ENCODE measurements at regions not wholly inside any gene's neighbourhood (a gene's known extent, or its start where the extent isn't known, plus 50 kb on each side); places are given as distances from the start of the nearest gene placed in this dataset.

GRCh38 chr6:146923205-146923833, 280.9 kb upstream of the STXBP5 start:
- no peak for TF ChIP-seq POLR2A (IDR thresholded peaks at IDR 0.05)
- TF ChIP-seq, protein P1, sequence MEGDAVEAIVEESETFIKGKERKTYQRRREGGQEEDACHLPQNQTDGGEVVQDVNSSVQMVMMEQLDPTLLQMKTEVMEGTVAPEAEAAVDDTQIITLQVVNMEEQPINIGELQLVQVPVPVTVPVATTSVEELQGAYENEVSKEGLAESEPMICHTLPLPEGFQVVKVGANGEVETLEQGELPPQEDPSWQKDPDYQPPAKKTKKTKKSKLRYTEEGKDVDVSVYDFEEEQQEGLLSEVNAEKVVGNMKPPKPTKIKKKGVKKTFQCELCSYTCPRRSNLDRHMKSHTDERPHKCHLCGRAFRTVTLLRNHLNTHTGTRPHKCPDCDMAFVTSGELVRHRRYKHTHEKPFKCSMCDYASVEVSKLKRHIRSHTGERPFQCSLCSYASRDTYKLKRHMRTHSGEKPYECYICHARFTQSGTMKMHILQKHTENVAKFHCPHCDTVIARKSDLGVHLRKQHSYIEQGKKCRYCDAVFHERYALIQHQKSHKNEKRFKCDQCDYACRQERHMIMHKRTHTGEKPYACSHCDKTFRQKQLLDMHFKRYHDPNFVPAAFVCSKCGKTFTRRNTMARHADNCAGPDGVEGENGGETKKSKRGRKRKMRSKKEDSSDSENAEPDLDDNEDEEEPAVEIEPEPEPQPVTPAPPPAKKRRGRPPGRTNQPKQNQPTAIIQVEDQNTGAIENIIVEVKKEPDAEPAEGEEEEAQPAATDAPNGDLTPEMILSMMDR (IDR thresholded peaks at IDR 0.05) = no peak
